ENCODE measurements at regions not wholly inside any gene's neighbourhood (a gene's known extent, or its start where the extent isn't known, plus 50 kb on each side); places are given as distances from the start of the nearest gene placed in this dataset.

- TF ChIP-seq CTCF (IDR thresholded peaks at IDR 0.05) (no peak), NPAS2 (CRISPR knock-in tag; IDR thresholded peaks at IDR 0.05; ENCODE audit: borderline replicate concordance) (no peak), PBX3 (IDR thresholded peaks at IDR 0.05) (no peak)
These were observed 1353.1 kb downstream of the ZPLD1 start for GRCh38 chr3:103787879-103788278.

All from A549 (cell line).